Brain microvascular endothelial cell (primary cell): ENCODE measurements at regions not wholly inside any gene's neighbourhood (a gene's known extent, or its start where the extent isn't known, plus 50 kb on each side); places are given as distances from the start of the nearest gene placed in this dataset.

ENCODE experiments used
- DNase-seq: peaks from one replicate; pipeline ENCODE4 v3.0.0-alpha.2; 2020
- H3K27ac ChIP-seq: fragments of 250-450 bp; sonication (Bioruptor Pico); 2 replicates; pipeline ENCODE4 v1.5.1; 2020; ENCODE audit warnings: mild to moderate bottlenecking, moderate library complexity
- H3K27me3 ChIP-seq: fragments of 250-450 bp; sonication (Bioruptor Pico); replicated peaks from 2 replicates; pipeline ENCODE4 v1.5.1; 2020; ENCODE audit warnings: mild to moderate bottlenecking
- H3K36me3 ChIP-seq: fragments of 250-450 bp; sonication (Bioruptor Pico); replicated peaks from 2 replicates; pipeline ENCODE4 v1.5.1; 2020; ENCODE audit warnings: mild to moderate bottlenecking
- H3K4me3 ChIP-seq: 2 replicates; pipeline ENCODE4 v1.5.1; 2011; ENCODE audit warnings: low read depth, mild to moderate bottlenecking, control low read depth, low read length, moderate library complexity
- in situ Hi-C: cut with HindIII; loops from 2 replicates; pipeline ENCODE4 v1.10.0; 2017; ENCODE audit warnings: low sequenced_read_pairs, low pct_ligation_motif_present
- TF ChIP-seq, protein P1 (sequence below): IDR thresholded peaks from 2 replicates; pipeline ENCODE4 v1.5.1; 2011; ENCODE audit warnings: low read depth, mild to moderate bottlenecking, moderate library complexity, low read length, control low read depth, inconsistent platforms; ENCODE audit errors: missing control alignments

DNA sequence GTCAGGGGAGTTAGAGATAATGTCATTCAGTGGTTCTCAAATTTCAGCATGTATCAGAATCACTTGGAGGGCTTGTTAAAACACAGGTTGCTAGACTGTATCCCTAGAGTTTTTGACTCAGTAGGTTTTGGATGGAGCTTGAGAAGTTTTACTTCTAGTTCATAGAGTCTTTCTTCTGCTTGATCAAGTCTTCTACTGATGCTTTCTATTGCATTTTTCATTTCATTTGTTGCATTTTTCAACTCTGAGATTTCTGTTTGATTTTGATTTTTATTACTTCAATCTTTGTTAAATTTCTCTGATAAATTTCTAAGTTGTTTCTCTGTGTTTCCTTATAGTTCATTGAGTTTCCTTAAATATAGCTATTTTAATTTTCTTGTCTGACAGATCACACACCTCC, 361.4 kb downstream of the RAPGEF2 start:
- no peaks in the 10 kb centered on the region for H3K27me3 ChIP-seq
- in situ Hi-C loops: no loop called here
- no peak for DNase-seq

DNA sequence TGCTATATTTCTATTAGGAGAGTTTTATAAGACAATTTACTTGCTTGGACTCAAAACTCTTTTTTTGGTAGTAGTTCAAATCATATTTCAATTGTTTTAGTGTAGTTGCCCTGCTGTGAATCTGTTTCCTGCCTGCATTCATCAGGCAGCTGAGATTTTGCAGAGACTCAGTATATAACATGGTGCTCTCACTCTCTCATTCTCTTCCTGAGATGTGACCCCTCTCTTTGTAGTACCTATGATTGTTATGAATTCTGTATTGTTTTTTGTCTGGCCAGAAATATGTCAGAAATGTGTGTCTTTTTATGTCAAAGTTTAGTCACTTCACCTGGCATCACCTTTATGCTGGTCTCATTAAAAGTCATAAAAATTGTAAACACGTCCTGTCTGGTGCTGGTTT, 374.0 kb downstream of the RAPGEF2 start:
- no peak overlapping the region for H3K4me3 ChIP-seq
- no peaks in the 10 kb centered on the region for H3K27me3 ChIP-seq
- no peak overlapping the region for H3K27ac ChIP-seq
- H3K36me3 ChIP-seq: no peaks in the 10 kb centered on the region
- TF ChIP-seq, protein P1, sequence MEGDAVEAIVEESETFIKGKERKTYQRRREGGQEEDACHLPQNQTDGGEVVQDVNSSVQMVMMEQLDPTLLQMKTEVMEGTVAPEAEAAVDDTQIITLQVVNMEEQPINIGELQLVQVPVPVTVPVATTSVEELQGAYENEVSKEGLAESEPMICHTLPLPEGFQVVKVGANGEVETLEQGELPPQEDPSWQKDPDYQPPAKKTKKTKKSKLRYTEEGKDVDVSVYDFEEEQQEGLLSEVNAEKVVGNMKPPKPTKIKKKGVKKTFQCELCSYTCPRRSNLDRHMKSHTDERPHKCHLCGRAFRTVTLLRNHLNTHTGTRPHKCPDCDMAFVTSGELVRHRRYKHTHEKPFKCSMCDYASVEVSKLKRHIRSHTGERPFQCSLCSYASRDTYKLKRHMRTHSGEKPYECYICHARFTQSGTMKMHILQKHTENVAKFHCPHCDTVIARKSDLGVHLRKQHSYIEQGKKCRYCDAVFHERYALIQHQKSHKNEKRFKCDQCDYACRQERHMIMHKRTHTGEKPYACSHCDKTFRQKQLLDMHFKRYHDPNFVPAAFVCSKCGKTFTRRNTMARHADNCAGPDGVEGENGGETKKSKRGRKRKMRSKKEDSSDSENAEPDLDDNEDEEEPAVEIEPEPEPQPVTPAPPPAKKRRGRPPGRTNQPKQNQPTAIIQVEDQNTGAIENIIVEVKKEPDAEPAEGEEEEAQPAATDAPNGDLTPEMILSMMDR: no peak
- in situ Hi-C loops: no loop called here
- DNase-seq: no peak

More for the DNA sequence above, 361.4 kb downstream of the RAPGEF2 start:
- Histone ChIP-seq H3K27ac (no peak overlapping the region), H3K4me3 (no peak overlapping the region), H3K36me3 (no peaks in the 10 kb centered on the region)
- TF ChIP-seq, protein P1: no peak

DNA sequence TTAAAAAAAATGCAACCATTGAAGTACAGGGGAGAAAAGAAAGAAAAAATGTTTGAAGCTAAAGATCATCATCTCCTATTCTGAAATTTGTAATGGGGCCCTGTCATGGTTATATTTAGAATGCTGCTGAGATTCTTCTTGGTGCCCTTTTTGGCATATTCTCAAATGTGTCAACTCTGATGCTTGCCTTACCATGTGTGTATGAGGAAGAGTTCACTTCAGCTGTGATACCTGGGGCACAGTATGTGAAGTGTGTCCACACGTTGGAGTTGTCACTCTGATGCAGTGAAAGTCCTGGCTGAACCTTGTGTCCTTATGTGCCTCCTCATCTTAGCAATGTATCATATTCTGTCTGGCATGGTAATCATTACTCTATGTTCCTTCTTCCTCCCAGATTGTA, 377.9 kb downstream of the RAPGEF2 start:
- no peak for DNase-seq
- Histone ChIP-seq H3K27me3 (no peaks in the 10 kb centered on the region), H3K27ac (no peak overlapping the region), H3K4me3 (no peak overlapping the region), H3K36me3 (no peaks in the 10 kb centered on the region)
- TF ChIP-seq, protein P1: no peak
- in situ Hi-C loops: no loop called here

DNA sequence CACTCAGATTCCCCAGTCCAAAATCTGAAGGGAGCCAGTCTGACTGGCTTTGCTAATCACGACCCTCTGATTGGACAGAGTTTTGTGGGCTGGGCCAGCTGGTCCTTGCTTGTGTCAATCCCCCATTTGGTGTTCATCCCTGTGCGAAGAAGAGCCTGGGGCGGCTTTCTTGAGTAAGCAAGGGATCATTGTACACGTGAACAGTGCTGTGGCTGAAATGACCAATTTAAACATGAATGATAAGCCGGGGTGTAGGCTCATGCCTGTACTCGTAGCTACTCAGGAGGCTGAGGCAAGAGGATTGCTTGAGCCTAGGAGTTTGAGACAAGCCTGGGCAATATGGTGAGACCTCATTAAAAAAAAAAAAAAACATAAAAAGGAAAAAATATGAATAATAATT, 379.1 kb downstream of the RAPGEF2 start:
- no peak for DNase-seq
- in situ Hi-C loops: no loop called here
- no peak overlapping the region for H3K4me3 ChIP-seq

DNA sequence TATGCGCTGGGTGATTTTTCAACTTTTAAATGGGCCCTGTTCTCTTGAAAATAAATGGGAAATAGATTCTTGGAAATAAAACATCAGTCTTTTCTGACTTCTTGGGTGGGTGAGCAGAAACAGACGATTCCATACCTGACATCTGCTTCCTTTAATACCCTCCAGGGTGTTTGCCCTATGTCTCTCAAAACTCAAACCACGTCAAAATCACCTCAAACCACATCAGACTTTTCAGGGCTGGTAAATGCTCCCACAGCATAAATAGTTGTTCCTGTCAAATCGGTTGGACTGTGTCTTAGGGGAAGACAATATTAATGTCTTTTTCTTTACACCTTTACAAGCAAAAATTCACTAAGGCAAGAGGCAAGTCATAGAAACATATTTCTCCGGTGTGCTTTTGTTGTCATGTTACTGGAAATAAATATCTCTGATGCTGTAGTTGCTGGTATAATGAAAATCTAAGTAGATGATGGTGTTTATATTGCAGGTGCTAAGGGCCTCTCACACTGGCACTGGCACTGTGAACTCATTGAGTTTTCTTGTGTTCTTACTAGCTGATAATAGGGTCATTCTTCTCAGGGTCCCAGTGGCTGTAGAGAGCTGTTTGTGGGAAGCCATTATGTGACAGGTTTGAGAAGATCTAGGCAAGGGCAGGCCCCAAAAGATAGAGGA, 380.4 kb downstream of the RAPGEF2 start:
- Histone ChIP-seq H3K27ac (no peak overlapping the region), H3K4me3 (no peak overlapping the region), H3K36me3 (no peaks in the 10 kb centered on the region), H3K27me3 (no peaks in the 10 kb centered on the region)
- no peak for DNase-seq
- TF ChIP-seq, protein P1: no peak
- in situ Hi-C loops: no loop called here

More for the DNA sequence above, 379.1 kb downstream of the RAPGEF2 start:
- H3K27me3 ChIP-seq: no peaks in the 10 kb centered on the region
- TF ChIP-seq, protein P1: no peak
- no peak overlapping the region for H3K27ac ChIP-seq
- no peaks in the 10 kb centered on the region for H3K36me3 ChIP-seq
